Chondrocyte (in vitro differentiated cells): ENCODE measurements at regions not wholly inside any gene's neighbourhood (a gene's known extent, or its start where the extent isn't known, plus 50 kb on each side); places are given as distances from the start of the nearest gene placed in this dataset.

Source experiments
- DNase-seq: peaks from one replicate; pipeline ENCODE4 v3.0.0; 2021; ENCODE audit warnings: mixed read lengths, low spot score
- H3K27ac Mint-ChIP-seq: one replicate; pipeline ENCODE4 v1.8.0; 2021; ENCODE audit warnings: mild to moderate bottlenecking, moderate library complexity, mixed read lengths; ENCODE audit not compliant: unreplicated experiment
- H3K27me3 Mint-ChIP-seq: 2 replicates; pipeline ENCODE4 v1.8.0; 2021; ENCODE audit warnings: low read depth, mixed read lengths
- H3K36me3 Mint-ChIP-seq: 2 replicates; pipeline ENCODE4 v1.8.0; 2021; ENCODE audit warnings: low read depth, mixed read lengths
- H3K4me1 Mint-ChIP-seq: 2 replicates; pipeline ENCODE4 v1.8.0; 2021; ENCODE audit warnings: low read depth, mild to moderate bottlenecking, mixed read lengths
- H3K4me3 Mint-ChIP-seq: one replicate; pipeline ENCODE4 v1.8.0; 2021; ENCODE audit warnings: mild to moderate bottlenecking, moderate library complexity, mixed read lengths; ENCODE audit not compliant: unreplicated experiment
- H3K9me3 Mint-ChIP-seq: 2 replicates; pipeline ENCODE4 v1.8.0; 2021; ENCODE audit warnings: low read depth, mixed read lengths
- CTCF ChIP-seq: fragments of 200-600 bp; sonication (generic); IDR thresholded peaks from 2 replicates; pipeline ENCODE4 v1.5.0; 2021; ENCODE audit warnings: antibody characterized with exemption, mild to moderate bottlenecking, moderate library complexity

GRCh38 chr3:20652231-20652986, 466.4 kb upstream of the SGO1 start:
- no peaks in the 10 kb centered on the region for H3K36me3 Mint-ChIP-seq
- H3K27me3 Mint-ChIP-seq = no peaks in the 10 kb centered on the region
- peaks cover 11% of the 10 kb centered on the region for H3K9me3 Mint-ChIP-seq
- DNase-seq = no peak
- no peak for TF ChIP-seq CTCF
- H3K27ac Mint-ChIP-seq = no peak overlapping the region
- H3K4me1 Mint-ChIP-seq = peaks cover 15% of the 10 kb centered on the region
- H3K4me3 Mint-ChIP-seq = no peak overlapping the region

- TF ChIP-seq CTCF = no peak
- Mint-ChIP-seq H3K9me3 (peaks cover 7% of the 10 kb centered on the region), H3K4me1 (peaks cover 21% of the 10 kb centered on the region), H3K4me3 (no peak overlapping the region), H3K27me3 (no peaks in the 10 kb centered on the region), H3K27ac (no peak overlapping the region), H3K36me3 (no peaks in the 10 kb centered on the region)
- DNase-seq = no peak
These were observed 462.9 kb upstream of the SGO1 start for GRCh38 chr3:20648921-20649381.

GRCh38 chr3:20648294-20648693, 462.3 kb upstream of the SGO1 start:
- Mint-ChIP-seq H3K9me3 (peaks cover 7% of the 10 kb centered on the region), H3K4me1 (peaks cover 21% of the 10 kb centered on the region), H3K36me3 (no peaks in the 10 kb centered on the region), H3K27ac (peak overlapping the region; percentile 35), H3K27me3 (no peaks in the 10 kb centered on the region), H3K4me3 (no peak overlapping the region)
- DNase-seq = no peak
- no peak for TF ChIP-seq CTCF

- no peaks in the 10 kb centered on the region for H3K36me3 Mint-ChIP-seq
- H3K27me3 Mint-ChIP-seq = no peaks in the 10 kb centered on the region
- peaks cover 21% of the 10 kb centered on the region for H3K4me1 Mint-ChIP-seq
- TF ChIP-seq CTCF = no peak
- no peak for DNase-seq
- H3K27ac Mint-ChIP-seq = no peak overlapping the region
- no peak overlapping the region for H3K4me3 Mint-ChIP-seq
- H3K9me3 Mint-ChIP-seq = peaks cover 7% of the 10 kb centered on the region
These were observed 460.4 kb upstream of the SGO1 start for GRCh38 chr3:20646425-20646824.

GRCh38 chr3:20645340-20645739, 459.3 kb upstream of the SGO1 start:
- no peak for DNase-seq
- Mint-ChIP-seq H3K9me3 (peaks cover 7% of the 10 kb centered on the region), H3K27me3 (no peaks in the 10 kb centered on the region), H3K27ac (no peak overlapping the region), H3K4me3 (no peak overlapping the region), H3K36me3 (no peaks in the 10 kb centered on the region), H3K4me1 (peaks cover 21% of the 10 kb centered on the region)
- TF ChIP-seq CTCF = no peak
